Stimulated activated CD4-positive, alpha-beta T cell treated with anti-CD3 and anti-CD28 coated beads, Interleukin-2, amount 100 ng/mL, for 4 hours (primary cell): ENCODE measurements at regions not wholly inside any gene's neighbourhood (a gene's known extent, or its start where the extent isn't known, plus 50 kb on each side); places are given as distances from the start of the nearest gene placed in this dataset.

Source experiments
- DNase-seq: peaks from one replicate; pipeline ENCODE4 v3.0.0-alpha.2; 2020; ENCODE audit warnings: low read depth

- no peak for DNase-seq
These were observed 465.0 kb upstream of the SOX5 start for GRCh38 chr12:24414480-24414879.

- no peak for DNase-seq
These were observed 462.5 kb upstream of the SOX5 start for GRCh38 chr12:24411948-24412347.

GRCh38 chr12:24409868-24410267 is 460.4 kb upstream of the SOX5 start:
- DNase-seq: no peak

- no peak for DNase-seq
These were observed 458.8 kb upstream of the SOX5 start for GRCh38 chr12:24408305-24408704.

GRCh38 chr12:24407884-24408283 is 458.4 kb upstream of the SOX5 start:
- no peak for DNase-seq

GRCh38 chr12:24404086-24404815 is 454.8 kb upstream of the SOX5 start:
- DNase-seq: no peak

- DNase-seq: no peak
These were observed 451.1 kb upstream of the SOX5 start for GRCh38 chr12:24400533-24400932.

GRCh38 chr12:24398605-24399004 is 449.1 kb upstream of the SOX5 start:
- no peak for DNase-seq

GRCh38 chr12:24396224-24396623 is 446.8 kb upstream of the SOX5 start:
- no peak for DNase-seq

GRCh38 chr12:24394246-24394645 is 444.8 kb upstream of the SOX5 start:
- DNase-seq: no peak

GRCh38 chr12:24393071-24393470 is 443.6 kb upstream of the SOX5 start:
- no peak for DNase-seq

GRCh38 chr12:24389394-24389793 is 439.9 kb upstream of the SOX5 start:
- DNase-seq: no peak

GRCh38 chr12:24387381-24387780 is 437.9 kb upstream of the SOX5 start:
- DNase-seq: no peak

- DNase-seq: no peak
These were observed 437.4 kb upstream of the SOX5 start for GRCh38 chr12:24386836-24387235.

- no peak for DNase-seq
These were observed 432.3 kb upstream of the SOX5 start for GRCh38 chr12:24381790-24382189.

- no peak for DNase-seq
These were observed 430.5 kb upstream of the SOX5 start for GRCh38 chr12:24379861-24380521.

GRCh38 chr12:24379433-24379832 is 430.0 kb upstream of the SOX5 start:
- no peak for DNase-seq

GRCh38 chr12:24378548-24379407 is 429.3 kb upstream of the SOX5 start:
- DNase-seq: no peak

- DNase-seq: no peak
These were observed 425.0 kb upstream of the SOX5 start for GRCh38 chr12:24374452-24374851.

GRCh38 chr12:24373004-24373403 is 423.5 kb upstream of the SOX5 start:
- DNase-seq: no peak

- DNase-seq: no peak
These were observed 417.0 kb upstream of the SOX5 start for GRCh38 chr12:24366514-24366913.

- no peak for DNase-seq
These were observed 415.5 kb upstream of the SOX5 start for GRCh38 chr12:24364921-24365320.

- no peak for DNase-seq
These were observed 413.8 kb upstream of the SOX5 start for GRCh38 chr12:24363177-24363754.
